AG20443 (cell line): ENCODE measurements at regions not wholly inside any gene's neighbourhood (a gene's known extent, or its start where the extent isn't known, plus 50 kb on each side); places are given as distances from the start of the nearest gene placed in this dataset.
A peak's percentile ranks its signal among the peaks of the same experiment; 100 is the strongest.
"Not testable (repeated sequence)": the region's sequence is repeated elsewhere in the genome, so short reads cannot be mapped to it uniquely, and the experiment has no call there.

Experiments used
- DNase-seq: peaks from one replicate; pipeline ENCODE4 v3.0.0; 2012; ENCODE audit warnings: low spot score, mixed read lengths

- not testable (repeated sequence) for DNase-seq
These were observed 132.2 kb downstream of the NPIPB11 start for GRCh38 chr16:29274055-29275035.

GRCh38 chr16:29273298-29274054 lies 133.0 kb downstream of the NPIPB11 start:
- not testable (repeated sequence) for DNase-seq

- peak; percentile 59 for DNase-seq
These were observed 134.5 kb downstream of the NPIPB11 start for GRCh38 chr16:29271721-29272675.

- DNase-seq, result not testable (repeated sequence)
These were observed 135.6 kb downstream of the NPIPB11 start for GRCh38 chr16:29270923-29271322.

- not testable (repeated sequence) for DNase-seq
These were observed 136.5 kb downstream of the NPIPB11 start for GRCh38 chr16:29270033-29270432.

GRCh38 chr16:29269192-29269811 lies 137.2 kb downstream of the NPIPB11 start:
- DNase-seq, result peak; percentile 65

GRCh38 chr16:29268785-29269191 lies 137.7 kb downstream of the NPIPB11 start:
- DNase-seq, result peak; percentile 24

GRCh38 chr16:29268348-29268747 lies 138.2 kb downstream of the NPIPB11 start:
- not testable (repeated sequence) for DNase-seq

- not testable (repeated sequence) for DNase-seq
These were observed 138.6 kb downstream of the NPIPB11 start for GRCh38 chr16:29267891-29268290.

GRCh38 chr16:29267055-29267619 lies 139.4 kb downstream of the NPIPB11 start:
- DNase-seq, result not testable (repeated sequence)

- peak; percentile 35 for DNase-seq
These were observed 139.9 kb downstream of the NPIPB11 start for GRCh38 chr16:29266612-29267011.

GRCh38 chr16:29265255-29265853 lies 141.2 kb downstream of the NPIPB11 start:
- DNase-seq, result peak; percentile 89

GRCh38 chr16:29264080-29264837 lies 142.3 kb downstream of the NPIPB11 start:
- DNase-seq, result not testable (repeated sequence)

GRCh38 chr16:29262725-29263124 lies 143.8 kb downstream of the NPIPB11 start:
- DNase-seq, result not testable (repeated sequence)

- not testable (repeated sequence) for DNase-seq
These were observed 144.9 kb downstream of the NPIPB11 start for GRCh38 chr16:29261427-29262248.

- not testable (repeated sequence) for DNase-seq
These were observed 145.7 kb downstream of the NPIPB11 start for GRCh38 chr16:29260683-29261426.

GRCh38 chr16:29259635-29260457 lies 146.7 kb downstream of the NPIPB11 start:
- not testable (repeated sequence) for DNase-seq
